Neural progenitor cell (in vitro differentiated cells): ENCODE measurements at regions not wholly inside any gene's neighbourhood (a gene's known extent, or its start where the extent isn't known, plus 50 kb on each side); places are given as distances from the start of the nearest gene placed in this dataset.

Experiments used
- DNase-seq: peaks from one replicate; pipeline ENCODE4 v3.0.0-alpha.2; 2016; ENCODE audit warnings: low spot score
- H2AFZ ChIP-seq: fragments of 200-600 bp; sonication (generic); replicated peaks from 2 replicates; pipeline ENCODE4 v1.6.1; 2016; ENCODE audit warnings: antibody characterized with exemption
- H3F3A ChIP-seq: fragments of 200-600 bp; sonication (generic); 2 replicates; pipeline ENCODE4 v1.6.1; 2016; ENCODE audit warnings: antibody characterized with exemption, low read depth
- H3K27ac ChIP-seq: fragments of 200-600 bp; sonication (generic); 2 replicates; pipeline ENCODE4 v1.5.1; 2016; ENCODE audit warnings: mild to moderate bottlenecking
- H3K27me3 ChIP-seq: fragments of 200-600 bp; sonication (generic); 2 replicates; pipeline ENCODE4 v1.6.1; 2016; ENCODE audit warnings: mild to moderate bottlenecking, moderate library complexity
- H3K36me3 ChIP-seq: fragments of 200-600 bp; sonication (generic); 2 replicates; pipeline ENCODE4 v1.5.1; 2016
- H3K4me1 ChIP-seq: fragments of 200-600 bp; sonication (generic); 2 replicates; pipeline ENCODE4 v1.6.1; 2016; ENCODE audit warnings: mixed run types
- H3K4me2 ChIP-seq: fragments of 200-600 bp; sonication (generic); 2 replicates; pipeline ENCODE4 v1.6.1; 2016
- H3K4me3 ChIP-seq: fragments of 200-600 bp; sonication (generic); 2 replicates; pipeline ENCODE4 v1.5.1; 2016
- H3K79me2 ChIP-seq: fragments of 200-600 bp; sonication (generic); 2 replicates; pipeline ENCODE4 v1.6.1; 2016; ENCODE audit warnings: low read depth
- H3K9ac ChIP-seq: fragments of 200-600 bp; sonication (generic); 2 replicates; pipeline ENCODE4 v1.6.1; 2016
- H3K9me3 ChIP-seq: fragments of 200-600 bp; sonication (generic); 2 replicates; pipeline ENCODE4 v1.5.1; 2016; ENCODE audit warnings: low read depth
- H4K20me1 ChIP-seq: fragments of 200-600 bp; sonication (generic); 2 replicates; pipeline ENCODE4 v1.6.1; 2016; ENCODE audit warnings: low read depth
- H3K27ac Mint-ChIP-seq: 3 replicates; pipeline ENCODE4 v1.8.0; 2021; ENCODE audit warnings: mixed read lengths
- H3K27me3 Mint-ChIP-seq: 2 replicates; pipeline ENCODE4 v1.8.0; 2022; ENCODE audit warnings: low read depth, mild to moderate bottlenecking, inconsistent platforms, moderate library complexity, mixed read lengths; ENCODE audit not compliant: insufficient read depth
- H3K36me3 Mint-ChIP-seq: 3 replicates; pipeline ENCODE4 v1.8.0; 2021; ENCODE audit warnings: mixed read lengths
- H3K4me1 Mint-ChIP-seq: 3 replicates; pipeline ENCODE4 v1.8.0; 2021; ENCODE audit warnings: mixed read lengths
- H3K4me3 Mint-ChIP-seq: 3 replicates; pipeline ENCODE4 v1.8.0; 2021; ENCODE audit warnings: mild to moderate bottlenecking, moderate library complexity, mixed read lengths
- H3K9me3 Mint-ChIP-seq: 3 replicates; pipeline ENCODE4 v1.8.0; 2020; ENCODE audit warnings: mixed read lengths
- CTCF ChIP-seq: fragments of 200-600 bp; sonication (generic); IDR thresholded peaks from 2 replicates; pipeline ENCODE4 v1.5.1; 2017; ENCODE audit warnings: antibody characterized with exemption, mild to moderate bottlenecking
- EZH2 ChIP-seq: fragments of 200-600 bp; sonication (generic); IDR thresholded peaks from 2 replicates; pipeline ENCODE4 v1.6.1; 2017; ENCODE audit warnings: antibody characterized with exemption, mild to moderate bottlenecking, moderate library complexity
- EZH2phosphoT487 ChIP-seq: fragments of 200-600 bp; sonication (generic); IDR thresholded peaks from 2 replicates; pipeline ENCODE4 v1.6.1; 2017; ENCODE audit warnings: antibody characterized with exemption

DNA sequence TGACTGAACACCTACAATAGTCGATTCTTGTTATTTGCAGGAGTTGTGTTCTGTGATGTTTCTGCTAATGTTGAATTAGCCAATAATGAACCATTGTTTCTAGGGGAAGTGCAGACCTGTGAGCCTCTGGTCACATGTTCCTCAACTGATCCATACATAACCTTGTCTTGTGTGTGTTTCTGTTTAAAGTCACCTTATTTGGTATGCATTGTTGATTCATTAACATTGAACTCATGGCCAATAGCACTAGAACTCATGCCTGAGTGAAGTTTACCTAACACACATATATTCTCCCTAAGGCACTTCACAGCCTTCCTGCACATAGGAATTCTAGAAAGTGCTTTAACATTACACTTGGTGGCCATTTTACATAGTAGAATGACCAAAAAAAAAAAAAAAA, 271.8 kb upstream of the PLET1 start:
- no peak overlapping the region for H3K4me3 Mint-ChIP-seq
- no peak overlapping the region for H3K4me3 ChIP-seq

DNA sequence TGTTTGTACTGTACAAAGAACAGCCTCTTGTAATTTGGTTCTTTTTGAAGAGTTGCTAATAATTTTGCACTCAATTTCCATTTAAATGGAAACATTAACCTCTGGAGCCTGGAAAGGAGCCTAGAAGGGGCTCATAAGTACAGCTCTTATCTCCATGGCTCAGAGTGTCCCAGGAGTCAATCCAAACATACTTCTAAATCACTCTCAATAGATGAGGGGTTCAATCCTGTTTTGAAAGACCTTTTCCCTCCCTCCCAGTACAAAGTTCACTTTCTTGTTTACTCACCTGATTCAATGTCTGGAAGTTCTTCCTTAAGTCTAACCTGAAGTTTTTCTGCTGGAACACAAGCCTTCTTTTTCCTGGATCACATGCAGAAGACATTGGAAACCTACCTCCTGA, 273.0 kb upstream of the PLET1 start:
- Histone ChIP-seq H3K9me3 (no peaks in the 10 kb centered on the region), H3K36me3 (no peaks in the 10 kb centered on the region), H3K79me2 (no peaks in the 10 kb centered on the region), H3K9ac (no peak overlapping the region), H2AFZ (no peak overlapping the region), H3K4me3 (no peak overlapping the region), H3F3A (no peaks in the 10 kb centered on the region), H3K4me1 (no peaks in the 10 kb centered on the region), H3K4me2 (no peak overlapping the region), H3K27ac (no peak overlapping the region), H3K27me3 (no peaks in the 10 kb centered on the region), H4K20me1 (no peaks in the 10 kb centered on the region)
- no peaks in the 10 kb centered on the region for H3K4me1 Mint-ChIP-seq
- DNase-seq, result no peak
- peaks cover 5% of the 10 kb centered on the region for H3K27me3 Mint-ChIP-seq
- H3K9me3 Mint-ChIP-seq, result no peaks in the 10 kb centered on the region
- TF ChIP-seq EZH2phosphoT487 (no peak), CTCF (no peak), EZH2 (no peak)
- no peak overlapping the region for H3K27ac Mint-ChIP-seq
- H3K36me3 Mint-ChIP-seq, result no peaks in the 10 kb centered on the region
- H3K4me3 Mint-ChIP-seq, result no peak overlapping the region

More for the DNA sequence above, 271.8 kb upstream of the PLET1 start:
- Histone ChIP-seq H3K4me2 (no peak overlapping the region), H3F3A (no peaks in the 10 kb centered on the region), H3K27me3 (no peaks in the 10 kb centered on the region), H3K27ac (no peak overlapping the region), H3K36me3 (no peaks in the 10 kb centered on the region), H3K9ac (no peak overlapping the region), H4K20me1 (no peaks in the 10 kb centered on the region), H3K4me1 (no peaks in the 10 kb centered on the region), H2AFZ (no peak overlapping the region), H3K79me2 (no peaks in the 10 kb centered on the region), H3K9me3 (no peaks in the 10 kb centered on the region)
- TF ChIP-seq CTCF (no peak), EZH2phosphoT487 (no peak), EZH2 (no peak)
- no peak for DNase-seq
- Mint-ChIP-seq H3K9me3 (no peaks in the 10 kb centered on the region), H3K4me1 (no peaks in the 10 kb centered on the region), H3K36me3 (no peaks in the 10 kb centered on the region), H3K27ac (no peak overlapping the region), H3K27me3 (peaks cover 3% of the 10 kb centered on the region)

DNA sequence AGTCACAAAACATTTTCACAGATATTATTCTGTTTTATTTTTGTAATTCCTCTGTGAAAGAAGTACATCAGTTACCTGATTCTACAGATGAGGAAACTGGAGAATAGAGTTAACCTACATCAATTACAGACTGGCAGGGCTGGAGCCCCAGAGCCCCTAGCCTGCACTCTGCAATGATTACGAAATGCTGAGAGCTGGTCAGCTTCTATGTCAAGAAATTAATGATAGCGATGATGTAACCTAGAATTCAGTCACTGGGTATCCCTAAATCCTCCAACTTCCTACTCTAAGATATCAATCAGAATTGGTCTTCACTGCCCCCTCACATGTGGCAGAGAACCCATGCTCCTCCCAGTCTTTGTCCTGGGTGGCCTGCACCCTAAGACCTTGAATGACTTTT, 273.5 kb upstream of the PLET1 start:
- no peak overlapping the region for H3K27ac Mint-ChIP-seq

More for the DNA sequence above, 273.5 kb upstream of the PLET1 start:
- H3K27me3 Mint-ChIP-seq, result peaks cover 5% of the 10 kb centered on the region
- H3K9ac ChIP-seq, result no peak overlapping the region
- no peak overlapping the region for H3K4me3 Mint-ChIP-seq
- no peak overlapping the region for H2AFZ ChIP-seq
- no peak overlapping the region for H3K27ac ChIP-seq
- H3K27me3 ChIP-seq, result no peaks in the 10 kb centered on the region
- no peaks in the 10 kb centered on the region for H3K9me3 Mint-ChIP-seq
- H4K20me1 ChIP-seq, result no peaks in the 10 kb centered on the region
- DNase-seq, result no peak
- no peaks in the 10 kb centered on the region for H3K79me2 ChIP-seq
- no peaks in the 10 kb centered on the region for H3K36me3 ChIP-seq
- H3K4me1 ChIP-seq, result no peaks in the 10 kb centered on the region
- peaks cover 3% of the 10 kb centered on the region for H3K4me1 Mint-ChIP-seq
- H3K4me3 ChIP-seq, result no peak overlapping the region
- TF ChIP-seq CTCF, result no peak
- TF ChIP-seq EZH2phosphoT487, result no peak
- no peak overlapping the region for H3K4me2 ChIP-seq
- no peaks in the 10 kb centered on the region for H3K9me3 ChIP-seq
- H3K36me3 Mint-ChIP-seq, result no peaks in the 10 kb centered on the region
- no peaks in the 10 kb centered on the region for H3F3A ChIP-seq
